HG03064 (cell line): ENCODE measurements at regions not wholly inside any gene's neighbourhood (a gene's known extent, or its start where the extent isn't known, plus 50 kb on each side); places are given as distances from the start of the nearest gene placed in this dataset.

Source experiments
- ATAC-seq: cut with Tn5 transposase; IDR thresholded peaks from one replicate; pipeline ENCODE4 v1.9.1; 2021; ENCODE audit warnings: low read depth; ENCODE audit not compliant: unreplicated experiment

DNA sequence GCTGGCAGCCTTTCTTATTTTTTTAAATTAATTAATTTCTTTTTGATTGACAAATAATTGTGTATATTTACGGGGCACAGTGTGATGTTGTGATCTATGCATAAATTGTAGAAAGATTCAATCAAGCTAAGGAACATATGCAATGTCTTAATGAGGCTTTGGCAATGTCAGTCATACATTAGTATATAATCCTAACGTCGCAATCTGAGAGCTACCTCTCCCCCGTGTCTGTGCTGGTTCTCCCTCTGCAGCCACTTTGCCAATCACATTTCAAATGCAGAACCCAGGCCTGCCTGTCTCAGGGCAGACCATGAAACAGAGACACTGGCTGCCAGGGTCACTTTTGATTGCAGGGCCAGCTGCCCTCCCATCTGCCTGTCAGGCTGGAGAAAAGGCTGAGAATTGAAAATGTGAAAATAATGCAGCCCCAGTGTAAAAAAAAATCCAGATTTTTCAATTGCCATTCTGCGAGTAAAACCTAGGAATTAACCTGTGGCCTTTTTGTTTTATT, 56.3 kb downstream of the SLC24A2 start:
- ATAC-seq = no peak

DNA sequence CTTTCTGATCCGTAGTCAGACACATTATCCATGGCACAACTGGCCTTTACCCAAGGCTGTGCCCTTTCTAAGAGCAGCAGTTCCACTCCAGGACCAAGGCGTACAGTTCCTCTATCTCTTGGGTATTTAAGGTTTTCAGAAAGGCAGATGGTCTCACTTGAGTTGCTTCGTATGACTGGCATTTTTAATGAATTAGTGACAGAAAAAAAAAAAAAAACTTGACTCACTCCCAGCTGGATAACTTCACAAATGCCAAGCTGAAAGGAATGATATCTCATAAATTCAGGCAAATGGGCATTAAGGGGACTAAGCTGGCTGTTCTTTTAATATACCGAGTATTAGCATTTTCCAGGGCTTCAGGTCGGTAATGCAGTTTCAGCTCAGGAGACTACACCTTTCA, 60.7 kb downstream of the SLC24A2 start:
- no peak for ATAC-seq

DNA sequence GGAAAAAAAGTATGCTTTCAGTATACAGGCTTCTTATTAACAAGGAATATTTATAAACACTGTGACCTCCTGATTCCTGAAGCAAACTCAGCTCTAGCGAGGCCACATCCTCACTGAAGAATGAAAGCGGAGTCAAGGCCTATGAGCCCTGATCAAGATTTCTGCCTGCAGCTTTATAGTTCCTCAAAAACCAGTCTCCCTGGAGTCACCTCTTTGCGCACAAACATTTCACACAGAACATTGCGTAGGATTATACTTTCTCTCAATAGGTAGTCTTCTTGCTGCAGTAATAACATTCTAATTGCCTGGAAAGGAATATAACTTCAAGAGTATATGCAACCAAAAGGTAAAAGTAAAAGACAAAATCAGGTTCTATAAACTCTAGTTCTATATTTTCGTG, 62.9 kb downstream of the SLC24A2 start:
- no peak for ATAC-seq

- no peak for ATAC-seq
These were observed 68.5 kb downstream of the SLC24A2 start for GRCh38 chr9:19720377-19720776.

GRCh38 chr9:19703702-19704101, 85.1 kb downstream of the SLC24A2 start:
- ATAC-seq = no peak

- no peak for ATAC-seq
These were observed 86.8 kb downstream of the SLC24A2 start for GRCh38 chr9:19701991-19702390.

DNA sequence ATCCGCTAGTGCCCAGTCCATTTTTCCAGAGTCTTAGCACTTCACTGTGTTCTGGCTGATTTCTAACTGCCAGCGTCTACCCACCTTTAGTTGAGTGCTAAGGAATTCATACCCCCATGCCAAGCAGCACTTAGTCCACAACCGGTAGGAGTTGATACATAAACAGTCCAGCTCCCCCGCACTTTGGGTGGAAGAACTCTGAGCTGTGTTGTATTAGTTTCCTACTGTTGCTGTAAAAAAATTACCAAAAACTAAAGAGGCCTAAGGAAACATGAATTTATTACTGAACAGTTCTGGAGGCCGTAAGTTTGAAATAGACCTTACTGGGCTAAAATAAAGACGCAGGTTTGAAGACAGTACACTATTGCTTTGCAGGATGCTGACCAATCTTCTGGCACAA, 87.6 kb downstream of the SLC24A2 start:
- no peak for ATAC-seq

DNA sequence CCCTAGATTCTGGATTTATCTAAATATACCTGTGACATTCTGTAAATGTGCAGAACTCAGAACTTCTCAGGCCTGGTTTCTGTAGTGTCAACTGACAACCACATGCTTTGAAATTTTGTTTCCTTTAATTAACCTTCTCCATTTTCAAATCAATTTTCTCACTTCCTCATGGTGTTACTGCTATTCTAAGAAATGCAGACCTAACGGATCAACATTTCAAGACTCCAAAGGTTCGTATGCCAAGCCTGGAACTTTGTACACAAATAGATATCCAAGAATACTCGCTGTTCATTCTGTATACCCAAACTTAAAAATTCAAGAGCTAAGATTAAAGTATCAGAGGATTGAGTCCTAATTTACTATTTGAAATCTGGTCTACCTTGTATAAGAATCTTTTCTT, 88.1 kb downstream of the SLC24A2 start:
- no peak for ATAC-seq

DNA sequence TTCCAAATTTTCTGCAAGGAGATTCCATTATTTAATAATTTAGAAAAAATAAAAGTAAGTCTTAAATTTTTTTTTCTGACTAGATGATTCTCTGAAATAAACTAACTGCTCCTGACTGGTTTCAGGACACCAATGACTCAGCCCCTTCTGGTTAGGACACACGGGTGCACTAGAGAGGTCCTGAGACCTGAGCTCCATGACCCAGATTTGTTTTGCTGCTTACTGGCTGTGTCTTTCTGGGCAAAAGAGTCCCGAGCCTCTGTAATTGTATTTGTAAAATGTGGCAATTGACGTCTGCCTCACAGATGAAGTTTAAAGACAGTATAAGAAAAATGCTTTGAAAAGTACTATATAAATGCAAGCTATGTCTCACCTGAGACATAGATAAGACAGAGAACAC, 89.1 kb downstream of the SLC24A2 start:
- ATAC-seq = no peak

- ATAC-seq = no peak
These were observed 89.9 kb downstream of the SLC24A2 start for GRCh38 chr9:19698960-19699359.

GRCh38 chr9:19694601-19695000, 94.2 kb downstream of the SLC24A2 start:
- ATAC-seq = no peak

GRCh38 chr9:19690128-19690527, 98.7 kb downstream of the SLC24A2 start:
- ATAC-seq = no peak

- ATAC-seq = no peak
These were observed 99.3 kb downstream of the SLC24A2 start for GRCh38 chr9:19689328-19690101.

GRCh38 chr9:19683715-19684114, 105.1 kb downstream of the SLC24A2 start:
- no peak for ATAC-seq

DNA sequence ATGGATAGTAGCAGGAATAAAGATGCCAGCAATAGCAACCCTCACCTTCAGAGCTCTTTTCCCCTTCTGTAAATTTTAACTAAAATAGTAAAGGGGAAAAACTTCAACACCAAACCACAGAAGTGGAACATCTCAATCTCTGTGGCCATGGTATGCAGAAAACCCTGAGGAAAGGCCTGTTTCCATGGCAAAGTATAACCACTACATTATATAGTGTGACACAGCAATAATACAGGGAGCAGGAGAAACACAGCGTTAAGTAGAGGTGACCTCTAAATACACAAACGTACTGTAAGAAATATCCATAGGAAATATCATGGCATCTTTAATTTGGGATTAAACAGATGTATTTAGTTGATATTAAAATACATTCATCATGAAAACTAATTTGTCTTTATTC, 106.4 kb downstream of the SLC24A2 start:
- no peak for ATAC-seq

DNA sequence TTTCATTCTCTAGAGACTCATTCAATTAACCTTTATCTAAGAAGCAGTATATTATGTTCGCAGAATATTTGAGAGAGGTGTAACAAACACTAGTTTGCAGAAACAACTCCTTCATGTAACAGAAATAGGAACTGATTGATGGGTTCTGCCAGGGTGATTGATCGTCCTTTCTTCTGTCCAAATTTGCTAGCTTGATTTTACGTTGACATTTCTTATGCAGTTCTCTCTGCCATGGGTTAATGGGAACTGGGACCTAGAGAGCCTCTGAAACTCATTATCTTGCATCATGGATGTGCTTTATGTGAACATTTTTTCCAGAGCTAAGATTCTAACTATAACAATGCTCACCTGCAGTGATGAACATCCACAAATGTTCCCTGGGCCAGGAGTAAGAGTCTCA, 107.0 kb downstream of the SLC24A2 start:
- no peak for ATAC-seq

DNA sequence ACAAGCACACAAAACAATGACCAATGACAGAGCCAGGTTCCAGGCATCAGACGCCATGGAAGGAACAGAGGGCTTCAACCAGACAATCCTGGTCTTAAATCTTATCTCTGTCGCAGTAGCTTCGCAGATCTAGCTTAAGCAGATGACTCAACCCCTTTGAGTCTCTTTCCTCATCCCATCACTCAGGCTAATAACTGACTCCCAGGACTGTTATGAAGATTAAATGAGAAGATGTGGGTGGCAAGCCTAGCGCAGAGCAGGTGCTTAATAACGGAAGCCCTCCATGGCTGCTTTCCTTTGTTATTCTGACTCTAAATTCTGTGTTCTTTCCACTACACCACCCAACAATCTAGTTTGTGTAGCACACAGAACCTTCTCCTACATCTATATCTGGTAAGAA, 110.9 kb downstream of the SLC24A2 start:
- no peak for ATAC-seq

GRCh38 chr9:19675492-19675891, 113.3 kb downstream of the SLC24A2 start:
- no peak for ATAC-seq

DNA sequence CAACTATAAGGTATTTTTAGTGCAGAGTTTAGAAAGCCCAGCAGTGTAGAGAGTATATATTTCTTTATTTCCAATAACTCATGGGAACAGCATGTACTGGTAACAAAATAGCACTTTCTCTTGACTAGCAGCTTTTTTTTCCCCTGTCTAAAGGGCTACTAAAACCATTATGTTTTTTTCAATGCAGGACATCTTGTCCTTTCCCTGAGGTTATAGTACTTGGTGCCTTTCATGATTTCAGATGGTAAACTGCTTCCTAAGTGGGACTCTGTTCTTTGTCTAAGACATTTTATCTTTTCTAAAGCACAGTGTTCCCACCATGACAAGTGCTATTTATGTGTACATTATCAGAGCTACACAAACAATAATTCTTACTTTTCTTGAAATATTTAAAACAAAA, 122.3 kb downstream of the SLC24A2 start:
- no peak for ATAC-seq

DNA sequence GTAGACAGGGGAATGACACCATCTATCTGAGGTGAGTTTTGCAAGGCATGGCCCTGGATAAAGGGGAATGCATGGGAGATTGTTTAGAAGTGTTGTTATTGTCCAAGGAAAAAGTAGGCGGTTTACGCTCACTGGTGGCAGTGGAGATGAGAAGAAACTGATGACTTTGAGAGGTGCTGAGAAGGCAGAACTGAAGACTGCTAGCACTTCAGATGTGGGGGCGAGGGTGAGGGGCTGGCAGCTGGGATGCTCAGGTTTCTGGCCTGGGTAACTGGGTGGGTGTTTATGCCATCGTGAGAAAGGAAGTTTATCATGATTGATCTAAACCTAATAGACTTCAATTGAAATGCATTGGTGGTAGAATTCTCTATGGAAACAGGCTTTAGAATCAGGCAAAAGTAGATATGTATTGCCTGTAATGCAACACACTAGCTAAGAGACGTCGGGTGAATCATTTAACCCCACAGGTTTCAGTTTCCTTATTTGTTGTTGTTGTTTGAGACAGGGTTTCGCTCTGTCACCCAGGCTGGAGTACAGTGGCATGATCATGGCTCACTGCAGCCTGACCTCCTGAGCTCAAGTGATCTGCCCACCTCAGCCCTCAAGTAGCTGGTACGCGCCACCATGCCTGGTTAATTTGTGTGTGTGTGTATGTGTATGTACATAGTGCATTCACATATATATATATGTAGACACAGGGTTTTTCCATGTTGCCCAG, 123.5 kb downstream of the SLC24A2 start:
- ATAC-seq = peak; percentile 100

DNA sequence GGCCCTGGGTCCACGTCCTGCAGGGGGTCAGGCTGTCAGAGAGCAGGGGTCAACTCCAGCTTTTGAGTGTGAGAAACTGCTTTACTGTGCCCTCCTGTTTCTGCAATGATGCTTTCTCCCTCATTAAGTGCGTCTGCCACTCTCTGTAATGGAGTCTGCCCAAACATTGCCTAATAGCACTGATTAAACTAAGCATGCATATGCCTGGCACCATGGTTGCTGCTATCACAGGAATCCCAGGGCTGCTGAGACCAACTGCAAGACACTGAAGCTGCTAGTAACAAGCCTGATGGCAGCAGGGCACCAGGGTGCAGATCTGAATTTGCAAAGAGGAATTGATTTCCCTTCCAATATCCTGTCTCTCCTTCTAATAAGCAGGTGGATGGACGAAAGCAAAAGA, 125.3 kb downstream of the SLC24A2 start:
- ATAC-seq = no peak

DNA sequence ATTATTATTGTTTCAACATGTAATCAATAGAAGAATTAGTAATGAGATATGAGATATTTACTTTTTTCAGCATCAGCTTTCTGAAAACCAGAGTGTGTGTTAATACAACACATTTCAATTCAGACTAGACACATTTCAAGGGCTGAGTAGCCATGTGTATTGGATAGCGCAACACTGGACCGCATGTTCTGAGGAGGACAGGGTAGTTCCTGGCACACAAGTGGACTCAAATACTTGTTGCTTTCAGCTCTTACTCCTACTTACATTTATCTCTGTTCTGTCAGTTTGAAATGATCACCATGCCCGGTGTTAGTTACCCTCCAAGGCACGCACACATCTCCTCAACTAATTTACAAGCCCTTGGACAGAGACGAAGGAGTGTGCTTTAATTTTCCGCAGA, 126.6 kb downstream of the SLC24A2 start:
- no peak for ATAC-seq
